Ishikawa (cell line): ENCODE measurements at regions not wholly inside any gene's neighbourhood (a gene's known extent, or its start where the extent isn't known, plus 50 kb on each side); places are given as distances from the start of the nearest gene placed in this dataset.

ENCODE experiments used
- CEBPB ChIP-seq: IDR thresholded peaks from 2 replicates; pipeline ENCODE4 v1.6.1; 2012
- CREB1 ChIP-seq: IDR thresholded peaks from 2 replicates; pipeline ENCODE4 v1.6.1; 2012; ENCODE audit warnings: low read depth
- EGR1 ChIP-seq: IDR thresholded peaks from 2 replicates; pipeline ENCODE4 v1.6.1; 2012
- EP300 ChIP-seq: IDR thresholded peaks from 2 replicates; pipeline ENCODE4 v1.6.1; 2012; ENCODE audit warnings: borderline replicate concordance
- FOXM1 ChIP-seq: IDR thresholded peaks from 2 replicates; pipeline ENCODE4 v1.6.1; 2012; ENCODE audit warnings: low read depth, borderline replicate concordance
- MAX ChIP-seq: IDR thresholded peaks from 2 replicates; pipeline ENCODE4 v1.6.1; 2012
- NFIC ChIP-seq: IDR thresholded peaks from 2 replicates; pipeline ENCODE4 v1.6.1; 2012
- RAD21 ChIP-seq: IDR thresholded peaks from 2 replicates; pipeline ENCODE4 v1.6.1; 2012; ENCODE audit warnings: low read depth
- TAF1 ChIP-seq: IDR thresholded peaks from 2 replicates; pipeline ENCODE4 v1.6.1; 2012; ENCODE audit warnings: low read depth, mild to moderate bottlenecking
- TCF12 ChIP-seq: IDR thresholded peaks from 2 replicates; pipeline ENCODE4 v1.6.1; 2012; ENCODE audit warnings: low read depth
- TEAD4 ChIP-seq: IDR thresholded peaks from 2 replicates; pipeline ENCODE4 v1.6.1; 2012
- USF1 ChIP-seq: IDR thresholded peaks from 2 replicates; pipeline ENCODE4 v1.6.1; 2012
- YY1 ChIP-seq: IDR thresholded peaks from 2 replicates; pipeline ENCODE4 v1.6.1; 2012; ENCODE audit warnings: low read depth
- ZBTB7A ChIP-seq: IDR thresholded peaks from 2 replicates; pipeline ENCODE4 v1.6.1; 2012; ENCODE audit warnings: low read depth
- TF ChIP-seq, protein P1 (sequence below): IDR thresholded peaks from 2 replicates; pipeline ENCODE4 v1.6.1; 2012; ENCODE audit warnings: low read depth, mild to moderate bottlenecking

DNA sequence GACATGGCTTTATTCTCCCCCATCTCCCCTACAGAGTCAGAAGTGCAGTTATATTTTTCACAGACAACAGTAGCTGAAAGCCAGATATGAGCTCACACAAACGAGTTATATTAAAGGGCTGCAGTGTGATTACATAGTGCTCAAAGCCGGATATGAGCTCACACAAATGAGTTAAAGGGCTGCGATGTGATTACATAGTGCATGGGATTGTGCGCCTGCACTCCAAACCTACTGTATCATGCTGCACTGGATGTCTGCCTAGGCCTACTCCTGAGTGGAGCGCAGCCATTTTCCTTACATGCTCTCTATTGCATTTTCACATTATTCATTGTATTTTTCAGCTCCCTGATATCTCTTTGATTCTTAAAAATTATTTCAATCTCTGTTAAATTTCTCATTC lies 414.6 kb upstream of the LARGE1 start:
- no peak for TF ChIP-seq EP300
- no peak for TF ChIP-seq EGR1
- no peak for TF ChIP-seq ZBTB7A
- no peak for TF ChIP-seq TAF1
- TF ChIP-seq YY1, result no peak
- TF ChIP-seq, protein P1, sequence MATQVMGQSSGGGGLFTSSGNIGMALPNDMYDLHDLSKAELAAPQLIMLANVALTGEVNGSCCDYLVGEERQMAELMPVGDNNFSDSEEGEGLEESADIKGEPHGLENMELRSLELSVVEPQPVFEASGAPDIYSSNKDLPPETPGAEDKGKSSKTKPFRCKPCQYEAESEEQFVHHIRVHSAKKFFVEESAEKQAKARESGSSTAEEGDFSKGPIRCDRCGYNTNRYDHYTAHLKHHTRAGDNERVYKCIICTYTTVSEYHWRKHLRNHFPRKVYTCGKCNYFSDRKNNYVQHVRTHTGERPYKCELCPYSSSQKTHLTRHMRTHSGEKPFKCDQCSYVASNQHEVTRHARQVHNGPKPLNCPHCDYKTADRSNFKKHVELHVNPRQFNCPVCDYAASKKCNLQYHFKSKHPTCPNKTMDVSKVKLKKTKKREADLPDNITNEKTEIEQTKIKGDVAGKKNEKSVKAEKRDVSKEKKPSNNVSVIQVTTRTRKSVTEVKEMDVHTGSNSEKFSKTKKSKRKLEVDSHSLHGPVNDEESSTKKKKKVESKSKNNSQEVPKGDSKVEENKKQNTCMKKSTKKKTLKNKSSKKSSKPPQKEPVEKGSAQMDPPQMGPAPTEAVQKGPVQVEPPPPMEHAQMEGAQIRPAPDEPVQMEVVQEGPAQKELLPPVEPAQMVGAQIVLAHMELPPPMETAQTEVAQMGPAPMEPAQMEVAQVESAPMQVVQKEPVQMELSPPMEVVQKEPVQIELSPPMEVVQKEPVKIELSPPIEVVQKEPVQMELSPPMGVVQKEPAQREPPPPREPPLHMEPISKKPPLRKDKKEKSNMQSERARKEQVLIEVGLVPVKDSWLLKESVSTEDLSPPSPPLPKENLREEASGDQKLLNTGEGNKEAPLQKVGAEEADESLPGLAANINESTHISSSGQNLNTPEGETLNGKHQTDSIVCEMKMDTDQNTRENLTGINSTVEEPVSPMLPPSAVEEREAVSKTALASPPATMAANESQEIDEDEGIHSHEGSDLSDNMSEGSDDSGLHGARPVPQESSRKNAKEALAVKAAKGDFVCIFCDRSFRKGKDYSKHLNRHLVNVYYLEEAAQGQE, result no peak
- TF ChIP-seq TCF12, result no peak
- TF ChIP-seq TEAD4, result no peak
- no peak for TF ChIP-seq CREB1
- no peak for TF ChIP-seq RAD21
- no peak for TF ChIP-seq MAX
- TF ChIP-seq USF1, result no peak
- no peak for TF ChIP-seq FOXM1

- TF ChIP-seq EP300, result no peak
- TF ChIP-seq CEBPB, result no peak
- TF ChIP-seq USF1, result no peak
- TF ChIP-seq NFIC, result no peak
- TF ChIP-seq YY1, result no peak
- TF ChIP-seq ZBTB7A, result no peak
- no peak for TF ChIP-seq RAD21
- no peak for TF ChIP-seq EGR1
- no peak for TF ChIP-seq CREB1
- TF ChIP-seq, protein P1, result no peak
- TF ChIP-seq FOXM1, result no peak
- no peak for TF ChIP-seq TCF12
- no peak for TF ChIP-seq TAF1
- TF ChIP-seq TEAD4, result no peak
- no peak for TF ChIP-seq MAX
Observed at GRCh38 chr22:34344702-34345101, 424.4 kb upstream of the LARGE1 start.

DNA sequence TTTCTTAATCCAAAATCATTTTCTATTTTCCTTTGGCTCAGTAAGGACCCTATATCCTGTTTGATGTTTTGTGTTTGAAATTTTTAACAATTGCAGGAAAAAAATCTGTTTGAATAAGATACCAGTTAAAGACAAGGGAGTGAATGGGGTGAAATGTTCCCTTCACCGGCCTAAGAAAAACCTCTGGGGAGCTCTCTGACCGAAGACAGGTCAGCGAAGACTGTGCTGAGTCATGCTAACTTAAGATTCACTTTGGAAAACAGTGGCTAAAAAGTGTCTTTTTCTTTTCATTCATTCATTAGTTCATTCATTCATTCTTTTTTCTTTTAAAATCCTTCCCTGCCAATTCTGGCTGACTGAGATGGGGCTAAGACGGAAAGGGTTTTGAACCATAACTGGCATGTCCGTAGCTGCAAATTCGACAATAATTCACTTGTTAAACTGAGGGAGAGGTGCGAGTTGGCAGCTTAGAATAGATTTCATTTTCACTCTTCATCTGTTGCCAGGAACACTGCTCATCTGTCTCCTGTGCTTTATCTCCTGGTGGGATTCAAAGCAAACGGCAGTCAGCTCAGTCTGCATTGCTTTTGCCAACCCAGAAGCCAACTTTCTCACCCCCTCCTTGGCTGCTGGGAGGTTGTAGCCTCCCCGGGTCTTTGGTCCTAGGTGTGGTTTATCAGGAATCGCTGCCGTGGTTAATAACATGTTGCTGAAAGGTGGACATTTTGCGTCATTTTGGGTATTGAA lies 434.0 kb upstream of the LARGE1 start:
- TF ChIP-seq MAX (no peak), TAF1 (no peak), CREB1 (no peak), TCF12 (no peak), ZBTB7A (no peak)

- TF ChIP-seq NFIC, result no peak
- TF ChIP-seq EP300, result no peak
- TF ChIP-seq TCF12, result no peak
- no peak for TF ChIP-seq MAX
- TF ChIP-seq RAD21, result no peak
- TF ChIP-seq, protein P1, result no peak
- TF ChIP-seq USF1, result no peak
- TF ChIP-seq CEBPB, result no peak
- TF ChIP-seq TEAD4, result no peak
- TF ChIP-seq FOXM1, result no peak
- TF ChIP-seq EGR1, result no peak
- no peak for TF ChIP-seq YY1
- TF ChIP-seq ZBTB7A, result no peak
- TF ChIP-seq CREB1, result no peak
- TF ChIP-seq TAF1, result no peak
Observed at GRCh38 chr22:34356481-34356880, 436.2 kb upstream of the LARGE1 start.
